Femur (tissue), 1 donor: ENCODE measurements at regions not wholly inside any gene's neighbourhood (a gene's known extent, or its start where the extent isn't known, plus 50 kb on each side); places are given as distances from the start of the nearest gene placed in this dataset.
"Not testable (repeated sequence)": the region's sequence is repeated elsewhere in the genome, so short reads cannot be mapped to it uniquely, and the experiment has no call there.

ENCODE experiments used
- DNase-seq: peaks from one replicate; pipeline ENCODE4 v3.0.0-alpha.2; 2017

- DNase-seq: no peak
These were observed 209.4 kb downstream of the FZD1 start for GRCh38 chr7:91473619-91474018.

DNA sequence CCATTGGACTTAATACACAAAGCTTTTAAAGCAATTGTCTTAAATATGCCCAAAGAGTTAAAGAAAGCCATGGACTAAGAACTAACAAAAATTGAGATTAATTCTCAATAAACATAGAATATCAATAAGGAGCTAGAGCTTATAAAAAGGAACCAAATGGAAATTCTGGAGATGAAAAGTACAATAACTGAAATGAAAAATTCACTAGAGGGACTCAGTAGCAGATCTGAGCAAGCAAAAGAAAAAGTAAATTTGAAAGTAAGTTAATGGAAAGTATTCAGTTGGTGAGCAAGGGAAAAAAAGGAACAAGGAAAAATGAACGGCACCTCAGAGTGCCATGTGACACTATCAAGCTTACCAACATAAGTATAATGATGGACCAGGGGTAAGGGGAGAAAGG lies 209.8 kb downstream of the FZD1 start:
- DNase-seq: no peak

GRCh38 chr7:91480470-91480869 lies 216.2 kb downstream of the FZD1 start:
- DNase-seq: not testable (repeated sequence)

DNA sequence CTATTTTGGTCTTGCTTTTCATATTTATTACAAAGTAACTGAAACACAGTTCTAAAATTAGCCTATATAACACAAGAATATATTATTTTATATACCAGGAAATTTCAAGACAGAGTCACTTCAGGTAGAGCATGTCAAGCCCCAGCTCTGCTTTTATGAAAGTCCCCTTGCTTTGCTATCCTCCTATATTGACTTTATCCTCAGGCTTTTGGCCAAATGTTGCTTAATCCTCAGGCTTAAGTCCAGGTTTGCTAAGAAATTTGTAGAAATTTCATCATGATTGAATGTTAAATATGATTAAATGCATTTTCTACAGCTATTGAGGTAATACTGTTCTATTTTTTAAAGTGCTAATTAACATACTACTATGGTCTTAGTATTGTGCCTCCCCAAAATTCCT lies 227.6 kb downstream of the FZD1 start:
- no peak for DNase-seq

DNA sequence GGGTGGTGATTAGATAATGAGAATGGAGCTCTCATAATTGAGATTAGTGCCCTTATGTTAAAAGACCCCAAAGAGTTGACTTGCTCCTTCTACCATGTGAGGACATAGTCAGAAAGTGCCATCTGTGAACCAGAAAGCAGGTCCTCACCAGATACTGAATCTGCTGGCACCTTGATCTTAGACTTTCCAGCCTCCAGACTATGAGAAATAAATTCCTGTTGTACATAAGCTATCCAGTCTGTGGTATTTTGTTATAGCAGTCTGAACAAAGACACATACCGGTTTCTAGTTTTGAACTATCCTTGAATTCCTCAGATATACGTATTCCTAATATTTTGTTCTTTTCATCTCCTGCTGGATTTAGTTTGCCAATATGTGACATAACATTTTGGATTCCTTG lies 228.1 kb downstream of the FZD1 start:
- no peak for DNase-seq

GRCh38 chr7:91492773-91493172 lies 228.5 kb downstream of the FZD1 start:
- no peak for DNase-seq

- no peak for DNase-seq
These were observed 230.2 kb downstream of the FZD1 start for GRCh38 chr7:91494450-91494849.

DNA sequence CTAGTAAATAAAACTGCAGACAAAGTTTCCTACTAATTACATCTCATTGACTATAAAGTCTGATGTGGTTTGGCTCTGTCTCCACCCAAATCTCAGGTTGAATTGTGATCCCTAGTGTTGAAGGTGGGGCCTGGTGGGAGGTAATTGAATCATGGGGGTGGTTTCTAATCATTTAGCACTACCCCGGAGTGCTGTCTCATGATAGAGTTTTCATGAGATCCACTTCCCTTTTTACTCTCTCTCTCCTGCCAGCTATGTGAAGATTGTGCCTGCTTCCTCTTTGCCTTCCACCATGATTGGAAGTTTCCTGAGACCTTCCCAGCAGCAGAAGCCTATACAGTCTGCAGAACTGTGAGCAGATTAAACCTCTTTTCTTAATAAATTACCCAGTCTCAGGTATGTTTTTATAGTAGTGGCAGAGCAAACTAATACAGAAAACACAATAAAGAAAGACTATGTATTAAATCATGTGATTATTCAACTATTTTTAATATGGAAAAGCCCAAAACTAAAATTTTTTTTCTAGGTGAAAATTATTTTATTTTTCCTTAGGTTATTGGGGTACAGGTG lies 232.1 kb downstream of the FZD1 start:
- no peak for DNase-seq

DNA sequence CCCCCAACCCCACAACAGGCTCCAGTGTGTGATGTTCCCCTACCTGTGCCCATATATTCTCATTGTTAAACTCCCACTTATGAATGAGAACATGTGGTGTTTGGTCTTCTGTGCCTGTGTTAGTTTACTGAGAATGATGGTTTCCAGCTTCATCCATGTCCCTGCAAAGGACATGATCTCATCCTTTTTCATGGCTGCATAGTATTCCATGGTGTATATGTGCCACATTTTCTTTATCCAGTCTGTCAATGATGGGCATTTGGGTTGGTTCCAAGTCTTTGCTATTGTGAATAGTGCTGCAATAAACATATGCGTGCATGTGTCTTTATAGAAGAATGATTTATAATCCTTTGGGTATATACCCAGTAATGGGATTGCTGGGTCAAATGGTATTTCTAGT lies 233.0 kb downstream of the FZD1 start:
- not testable (repeated sequence) for DNase-seq

- DNase-seq: no peak
These were observed 239.8 kb downstream of the FZD1 start for GRCh38 chr7:91503934-91504555.

GRCh38 chr7:91504919-91505318 lies 240.7 kb downstream of the FZD1 start:
- DNase-seq: no peak

- not testable (repeated sequence) for DNase-seq
These were observed 242.7 kb downstream of the FZD1 start for GRCh38 chr7:91506966-91507365.

DNA sequence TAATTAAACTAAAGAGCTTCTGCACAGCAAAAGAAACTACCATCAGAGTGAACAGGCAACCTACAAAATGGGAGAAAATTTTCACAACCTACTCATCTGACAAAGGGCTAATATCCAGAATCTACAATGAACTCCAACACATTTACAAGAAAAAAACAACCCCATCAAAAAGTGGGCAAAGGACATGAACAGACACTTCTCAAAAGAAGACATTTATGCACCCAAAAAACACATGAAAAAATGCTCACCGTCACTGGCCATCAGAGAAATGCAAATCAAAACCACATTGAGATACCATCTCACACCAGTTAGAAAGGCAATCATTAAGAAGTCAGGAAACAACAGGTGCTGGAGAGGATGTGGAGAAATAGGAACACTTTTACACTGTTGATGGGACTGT lies 247.6 kb downstream of the FZD1 start:
- DNase-seq: not testable (repeated sequence)

GRCh38 chr7:91512958-91513357 lies 248.7 kb downstream of the FZD1 start:
- no peak for DNase-seq

DNA sequence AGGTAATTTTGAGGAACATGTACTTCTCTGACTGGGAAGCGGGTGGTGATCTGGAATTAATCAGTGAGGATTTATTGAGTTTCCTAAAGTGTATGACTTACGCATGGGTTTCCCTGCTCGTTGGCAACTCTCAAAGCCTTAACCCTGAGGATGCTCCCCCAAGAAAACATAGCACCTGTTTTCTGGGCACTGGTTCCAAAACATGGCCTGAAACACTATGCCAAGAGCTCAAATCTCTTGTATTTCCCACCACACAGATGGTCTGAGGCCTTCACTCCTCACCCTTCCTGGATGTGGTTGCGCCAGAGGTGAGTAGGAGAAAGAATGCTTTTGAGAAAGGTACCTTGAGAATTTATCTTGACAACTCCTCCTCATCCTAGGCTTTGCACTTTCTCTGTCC lies 250.4 kb downstream of the FZD1 start:
- DNase-seq: no peak

GRCh38 chr7:91515961-91516360 lies 251.7 kb downstream of the FZD1 start:
- DNase-seq: no peak

- no peak for DNase-seq
These were observed 253.1 kb downstream of the FZD1 start for GRCh38 chr7:91517201-91517785.

GRCh38 chr7:91518058-91518457 lies 253.8 kb downstream of the FZD1 start:
- no peak for DNase-seq

- peak; percentile 27 for DNase-seq
These were observed 255.3 kb downstream of the FZD1 start for GRCh38 chr7:91519241-91520158.

- DNase-seq: no peak
These were observed 256.4 kb downstream of the FZD1 start for GRCh38 chr7:91520645-91521044.

- DNase-seq: no peak
These were observed 262.2 kb downstream of the FZD1 start for GRCh38 chr7:91526404-91526803.

- no peak for DNase-seq
These were observed 263.2 kb downstream of the FZD1 start for GRCh38 chr7:91527460-91527859.

DNA sequence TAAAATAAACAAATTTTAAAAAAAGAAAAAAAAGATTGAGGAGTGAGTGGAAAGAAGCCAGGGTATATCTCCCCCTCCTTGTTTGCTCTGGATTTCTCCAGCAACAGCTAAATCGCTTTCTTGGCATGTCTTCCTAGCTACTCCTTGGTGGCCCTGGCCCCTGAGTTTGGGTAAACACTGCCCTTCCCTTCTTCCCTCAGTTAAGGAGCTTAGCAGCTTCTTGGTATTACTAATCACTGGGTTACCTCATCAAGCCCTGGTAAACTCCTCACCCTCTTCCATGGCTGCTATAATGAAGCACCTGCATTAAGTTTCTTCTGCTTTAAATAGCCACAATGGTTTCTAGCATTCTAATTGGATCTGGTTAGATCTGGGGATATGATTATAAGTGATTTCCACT lies 269.8 kb downstream of the FZD1 start:
- no peak for DNase-seq
